H7 (cell line): ENCODE measurements at regions not wholly inside any gene's neighbourhood (a gene's known extent, or its start where the extent isn't known, plus 50 kb on each side); places are given as distances from the start of the nearest gene placed in this dataset.
A peak's percentile ranks its signal among the peaks of the same experiment; 100 is the strongest.
"Not testable (repeated sequence)": the region's sequence is repeated elsewhere in the genome, so short reads cannot be mapped to it uniquely, and the experiment has no call there.

ENCODE experiments used
- DNase-seq: peaks from one replicate; pipeline ENCODE4 v3.0.0; 2012
- H3K27me3 ChIP-seq: 2 replicates; pipeline ENCODE4 v1.6.0; 2011; ENCODE audit warnings: mild to moderate bottlenecking, low read length; ENCODE audit not compliant: control insufficient read depth, insufficient read depth
- H3K36me3 ChIP-seq: replicated peaks from 2 replicates; pipeline ENCODE4 v1.5.1; 2011; ENCODE audit warnings: low read length; ENCODE audit not compliant: control insufficient read depth, insufficient read depth
- H3K4me3 ChIP-seq: 2 replicates; pipeline ENCODE4 v1.5.1; 2011; ENCODE audit warnings: low read depth, mild to moderate bottlenecking, control low read depth, low read length, moderate library complexity; ENCODE audit not compliant: insufficient read depth

DNA sequence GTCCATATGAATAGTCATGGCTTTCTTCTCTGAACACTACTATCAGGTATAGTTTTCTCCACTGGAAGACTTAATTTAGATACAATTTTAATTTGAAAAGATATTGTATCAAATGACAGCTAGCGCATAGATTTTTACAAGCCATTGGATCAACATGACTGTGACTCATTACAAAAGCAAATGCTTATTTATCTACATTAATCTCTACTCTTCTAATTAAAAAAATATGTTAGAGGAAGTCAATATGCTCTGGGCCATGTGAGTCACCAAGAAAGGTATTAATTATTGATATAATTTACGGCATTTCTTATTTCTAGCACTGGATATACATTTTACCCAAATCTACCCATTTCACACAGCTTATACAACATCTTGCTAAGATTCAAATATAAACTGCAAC is 800.3 kb upstream of the GBE1 start:
- Histone ChIP-seq H3K27me3 (no peaks in the 10 kb centered on the region), H3K36me3 (no peaks in the 10 kb centered on the region), H3K4me3 (no peak overlapping the region)
- no peak for DNase-seq

DNA sequence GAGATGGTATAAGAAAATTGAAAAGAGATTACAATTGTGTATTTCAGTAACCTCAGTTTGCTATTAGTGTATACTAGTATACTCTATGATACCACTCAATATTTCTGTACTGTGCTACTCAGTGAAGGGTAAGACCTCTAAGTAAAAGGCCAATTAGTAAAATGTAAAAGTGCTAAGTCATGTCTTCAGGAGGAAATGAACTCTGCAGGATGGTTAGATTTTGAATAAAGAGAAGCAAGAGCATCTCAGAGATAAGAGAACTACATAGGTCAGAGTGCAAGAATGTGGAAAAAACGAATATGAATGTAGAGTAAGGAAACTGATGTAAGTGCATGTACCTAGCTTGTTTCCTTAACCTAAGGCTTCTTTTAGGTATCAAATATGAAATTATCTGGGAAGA is 796.6 kb upstream of the GBE1 start:
- Histone ChIP-seq H3K4me3 (no peak overlapping the region), H3K36me3 (no peaks in the 10 kb centered on the region), H3K27me3 (no peaks in the 10 kb centered on the region)
- DNase-seq: no peak

DNA sequence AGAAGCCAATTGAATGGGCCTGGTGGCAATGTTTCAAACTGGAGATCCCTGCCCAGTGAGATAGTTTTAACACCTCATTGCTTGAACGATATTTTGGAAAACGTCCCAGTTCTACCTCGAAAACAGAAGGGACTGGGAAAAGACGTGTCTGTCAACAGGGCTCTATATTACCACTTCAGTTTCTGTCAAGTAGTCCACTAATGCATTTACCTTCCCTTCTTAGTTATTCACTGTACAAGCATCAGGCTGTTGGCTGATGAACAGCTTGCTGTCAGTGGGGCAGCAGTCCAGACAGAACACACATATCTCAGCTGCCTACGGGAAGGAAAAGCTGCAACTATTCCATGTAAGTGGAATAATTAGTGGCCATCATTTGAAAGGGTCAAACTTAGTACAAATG is 794.7 kb upstream of the GBE1 start:
- DNase-seq: no peak
- H3K4me3 ChIP-seq: no peak overlapping the region
- H3K27me3 ChIP-seq: no peaks in the 10 kb centered on the region
- H3K36me3 ChIP-seq: no peaks in the 10 kb centered on the region

DNA sequence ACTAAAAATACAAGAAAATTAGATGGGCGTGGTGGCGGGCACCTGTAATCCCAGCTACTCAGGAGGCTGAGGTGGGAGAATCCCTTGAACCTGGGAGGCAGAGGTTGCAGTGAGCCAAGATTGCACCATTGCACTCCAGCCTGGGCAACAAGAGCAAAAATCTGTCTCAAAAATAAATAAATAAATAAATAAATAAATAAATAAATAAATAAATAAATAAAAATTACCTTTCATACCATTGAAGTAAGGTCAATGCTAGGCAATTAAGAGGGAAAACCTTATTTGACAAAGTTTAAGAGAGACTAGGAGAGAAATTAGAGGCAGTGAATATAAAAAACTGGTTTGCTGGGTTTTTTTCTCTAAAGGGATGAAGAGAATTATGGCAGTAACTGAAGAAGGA is 781.1 kb upstream of the GBE1 start:
- not testable (repeated sequence) for DNase-seq, H3K4me3 ChIP-seq, H3K36me3 ChIP-seq, H3K27me3 ChIP-seq

- no peak for DNase-seq
- Histone ChIP-seq H3K4me3 (no peak overlapping the region), H3K36me3 (no peaks in the 10 kb centered on the region), H3K27me3 (no peaks in the 10 kb centered on the region)
Measured at GRCh38 chr3:82521657-82522056, 760.2 kb upstream of the GBE1 start.

- no peak overlapping the region for H3K4me3 ChIP-seq
- no peak for DNase-seq
- no peaks in the 10 kb centered on the region for H3K27me3 ChIP-seq
- H3K36me3 ChIP-seq: no peaks in the 10 kb centered on the region
Measured at GRCh38 chr3:82520846-82521245, 759.4 kb upstream of the GBE1 start.

GRCh38 chr3:82509951-82510603 is 748.6 kb upstream of the GBE1 start:
- Histone ChIP-seq H3K36me3 (no peaks in the 10 kb centered on the region), H3K4me3 (no peak overlapping the region), H3K27me3 (no peaks in the 10 kb centered on the region)
- DNase-seq: no peak

- H3K36me3 ChIP-seq: no peaks in the 10 kb centered on the region
- no peak overlapping the region for H3K4me3 ChIP-seq
- no peaks in the 10 kb centered on the region for H3K27me3 ChIP-seq
- DNase-seq: no peak
Measured at GRCh38 chr3:82509106-82509842, 747.8 kb upstream of the GBE1 start.

DNA sequence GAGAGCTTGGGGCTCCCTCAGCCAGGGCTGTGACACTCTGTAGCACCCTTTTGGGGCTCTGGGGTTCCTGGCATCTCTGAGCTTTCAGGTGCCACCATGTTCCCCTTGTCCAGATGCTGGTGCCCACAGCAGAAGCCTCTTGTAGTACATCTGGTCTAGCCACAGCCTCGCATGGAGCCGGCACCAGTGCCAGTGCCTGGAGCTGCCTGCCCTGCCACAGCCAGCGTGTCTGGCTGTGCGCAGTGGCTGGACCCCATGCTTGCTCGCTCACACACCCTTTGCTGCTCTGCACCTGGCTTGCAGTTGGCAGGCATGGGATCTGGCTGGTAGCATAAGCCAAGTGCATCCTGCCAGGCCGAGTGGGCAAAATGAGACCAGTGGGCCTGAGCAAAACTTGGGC is 744.8 kb upstream of the GBE1 start:
- H3K27me3 ChIP-seq: no peaks in the 10 kb centered on the region
- no peak overlapping the region for H3K4me3 ChIP-seq
- no peak for DNase-seq
- no peaks in the 10 kb centered on the region for H3K36me3 ChIP-seq

- Histone ChIP-seq H3K36me3 (no peaks in the 10 kb centered on the region), H3K27me3 (no peaks in the 10 kb centered on the region), H3K4me3 (no peak overlapping the region)
- DNase-seq: no peak
Measured at GRCh38 chr3:82505079-82505756, 743.8 kb upstream of the GBE1 start.

DNA sequence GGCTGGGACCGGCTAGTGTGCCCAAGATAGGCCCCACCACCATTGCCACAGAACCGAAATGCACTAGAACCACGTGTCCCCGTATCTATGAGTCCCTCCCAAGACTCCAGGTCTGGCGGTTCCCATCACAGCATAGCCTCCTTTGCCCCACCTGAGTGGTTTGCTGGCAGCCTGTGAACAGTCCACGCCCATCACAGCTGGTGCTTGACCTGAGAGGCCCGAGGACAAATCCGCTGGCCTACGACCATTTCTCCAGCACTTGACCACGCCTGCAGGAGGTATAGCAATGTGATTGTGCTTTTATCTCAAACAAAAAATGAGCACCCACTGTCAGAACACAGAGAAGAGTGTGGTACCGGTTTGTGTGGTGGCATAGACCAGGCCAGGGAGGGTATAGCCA is 736.7 kb upstream of the GBE1 start:
- Histone ChIP-seq H3K4me3 (no peak overlapping the region), H3K27me3 (no peaks in the 10 kb centered on the region), H3K36me3 (no peaks in the 10 kb centered on the region)
- DNase-seq: no peak

DNA sequence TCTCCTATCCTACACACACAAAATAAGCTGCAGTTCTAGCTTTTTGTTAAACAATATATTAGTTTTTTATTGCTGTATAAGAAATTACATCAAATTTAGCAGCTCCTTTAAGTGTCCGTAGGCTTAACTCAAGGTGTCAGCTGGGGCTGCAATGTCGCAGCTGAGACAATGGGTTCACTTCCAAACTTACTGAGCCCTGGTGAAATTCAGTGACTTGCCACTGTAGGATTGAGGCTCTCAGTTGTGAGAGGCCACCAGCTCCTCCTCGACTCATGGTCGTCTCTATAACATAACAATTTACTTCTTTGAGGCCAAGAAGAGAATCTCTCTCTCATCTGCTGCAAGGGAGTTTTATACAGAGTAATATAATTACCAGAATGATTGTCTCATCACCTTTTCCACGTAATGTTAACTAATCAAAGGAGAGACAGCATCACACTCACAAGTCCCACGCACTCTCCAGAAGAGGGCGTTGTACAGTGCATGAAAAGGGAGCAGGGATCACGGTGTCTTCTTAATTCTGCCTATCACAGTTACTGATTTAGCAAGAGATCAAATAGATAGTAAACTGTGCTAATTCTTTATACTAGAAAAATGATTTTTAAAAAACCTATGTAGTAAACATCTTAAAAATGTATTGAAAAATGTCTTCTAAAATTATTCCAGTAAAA is 735.6 kb upstream of the GBE1 start:
- no peaks in the 10 kb centered on the region for H3K36me3 ChIP-seq
- no peak overlapping the region for H3K4me3 ChIP-seq
- no peaks in the 10 kb centered on the region for H3K27me3 ChIP-seq
- DNase-seq: peak; percentile 39

DNA sequence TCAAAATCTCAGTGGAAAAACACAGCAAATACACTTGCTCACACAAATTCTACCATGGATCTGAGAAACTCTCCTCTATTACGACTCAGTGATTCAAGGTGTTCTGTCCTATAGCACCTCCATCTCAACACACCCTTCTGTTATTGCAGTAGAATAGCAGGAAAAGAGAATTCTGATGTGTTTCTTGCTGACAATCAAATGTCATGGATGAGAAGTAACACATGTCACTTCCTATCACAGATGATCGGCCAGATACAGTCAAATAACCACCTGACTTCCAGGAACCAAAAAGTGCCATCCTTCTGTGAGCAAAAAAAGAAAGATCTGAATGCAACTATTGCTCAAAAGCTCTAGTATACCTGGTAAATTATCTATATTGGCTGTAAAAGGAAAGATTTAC is 734.2 kb upstream of the GBE1 start:
- H3K4me3 ChIP-seq: no peak overlapping the region
- H3K36me3 ChIP-seq: no peaks in the 10 kb centered on the region
- DNase-seq: no peak
- no peaks in the 10 kb centered on the region for H3K27me3 ChIP-seq

DNA sequence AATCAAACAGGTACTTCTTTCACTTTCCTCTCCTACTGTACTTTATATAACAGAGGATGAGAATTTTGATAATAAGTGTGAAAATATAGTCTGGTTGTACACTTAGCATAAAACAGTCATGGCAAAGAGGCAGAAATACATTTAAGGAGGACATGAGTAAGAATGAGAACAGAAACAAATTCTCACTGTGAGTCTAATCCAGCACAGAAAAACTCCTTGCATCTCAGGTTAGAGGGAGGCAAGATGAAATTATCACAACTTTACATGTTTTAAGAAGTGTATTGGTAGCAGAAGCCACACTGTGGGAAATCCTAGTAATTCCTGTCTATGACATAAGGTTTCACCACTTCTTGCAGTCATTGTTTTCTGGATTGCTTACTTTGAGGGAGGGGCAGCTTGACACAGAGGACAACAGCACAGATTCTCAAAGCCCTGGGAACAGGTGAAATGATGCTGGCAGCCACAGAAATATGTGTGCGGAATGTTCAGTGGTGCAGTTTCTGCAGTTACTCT is 733.6 kb upstream of the GBE1 start:
- DNase-seq: no peak
- H3K36me3 ChIP-seq: no peaks in the 10 kb centered on the region
- no peak overlapping the region for H3K4me3 ChIP-seq
- no peaks in the 10 kb centered on the region for H3K27me3 ChIP-seq

DNA sequence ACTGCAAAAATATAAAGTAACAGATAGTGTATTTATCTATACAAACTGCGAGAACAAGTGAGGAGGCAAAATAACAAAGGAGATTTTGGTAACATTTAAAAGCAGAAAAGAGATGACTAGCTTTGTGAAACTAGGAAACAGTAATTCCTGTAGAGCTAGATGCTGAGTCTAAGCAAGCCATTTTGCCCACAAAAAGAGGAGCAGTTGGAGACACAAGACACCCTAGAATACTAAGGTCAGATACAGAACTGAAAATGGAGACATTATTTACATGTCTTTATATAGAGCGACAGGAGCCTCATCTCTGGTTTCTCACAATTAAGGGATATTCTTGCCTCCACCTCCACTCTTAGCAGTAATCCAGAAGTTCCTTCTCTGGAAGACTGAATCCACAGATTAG is 732.4 kb upstream of the GBE1 start:
- no peak for DNase-seq
- no peaks in the 10 kb centered on the region for H3K36me3 ChIP-seq
- no peak overlapping the region for H3K4me3 ChIP-seq
- H3K27me3 ChIP-seq: no peaks in the 10 kb centered on the region
